Tongue (tissue), 1 donor: ENCODE measurements at regions not wholly inside any gene's neighbourhood (a gene's known extent, or its start where the extent isn't known, plus 50 kb on each side); places are given as distances from the start of the nearest gene placed in this dataset.

ENCODE experiments used
- DNase-seq: peaks from one replicate; pipeline ENCODE4 v3.0.0-alpha.2; 2015

DNA sequence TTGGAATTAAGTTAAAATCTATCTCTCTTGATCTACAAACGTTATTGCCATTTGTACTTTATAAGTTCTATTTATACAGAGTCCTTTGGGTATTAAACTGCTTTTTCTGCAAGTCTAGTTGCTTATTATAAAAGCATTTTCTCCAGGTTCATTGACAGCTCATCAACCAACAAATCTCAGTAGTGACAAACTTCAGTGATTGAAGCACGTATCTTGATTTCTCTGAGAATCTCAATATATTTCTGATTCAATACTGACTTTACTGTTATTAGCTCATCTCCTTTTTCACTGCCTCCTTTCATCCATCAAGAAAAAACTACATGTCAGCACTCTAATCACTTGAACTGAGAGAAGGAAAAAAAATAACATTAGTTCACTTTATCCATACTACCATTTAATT is 630.2 kb downstream of the ARAP2 start:
- no peak for DNase-seq

DNA sequence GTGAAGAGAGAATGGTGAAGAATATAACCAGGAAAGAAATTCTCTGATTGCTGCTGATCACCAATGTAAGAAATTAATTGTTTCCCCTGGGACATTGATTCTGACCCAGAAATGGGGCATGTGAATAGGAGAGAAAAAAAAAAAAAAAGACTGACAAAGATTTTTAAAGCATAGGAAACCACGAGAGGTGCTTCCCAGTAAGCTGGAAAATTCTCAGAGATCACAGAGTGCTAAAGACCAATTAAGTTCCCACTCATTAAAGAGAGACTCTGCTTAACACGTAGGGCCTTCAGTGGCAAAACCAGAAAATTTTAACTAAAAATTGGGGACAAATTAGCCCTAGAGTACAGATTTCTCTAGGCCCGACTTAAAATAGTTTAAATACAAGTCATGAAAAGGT is 604.4 kb downstream of the ARAP2 start:
- no peak for DNase-seq

DNA sequence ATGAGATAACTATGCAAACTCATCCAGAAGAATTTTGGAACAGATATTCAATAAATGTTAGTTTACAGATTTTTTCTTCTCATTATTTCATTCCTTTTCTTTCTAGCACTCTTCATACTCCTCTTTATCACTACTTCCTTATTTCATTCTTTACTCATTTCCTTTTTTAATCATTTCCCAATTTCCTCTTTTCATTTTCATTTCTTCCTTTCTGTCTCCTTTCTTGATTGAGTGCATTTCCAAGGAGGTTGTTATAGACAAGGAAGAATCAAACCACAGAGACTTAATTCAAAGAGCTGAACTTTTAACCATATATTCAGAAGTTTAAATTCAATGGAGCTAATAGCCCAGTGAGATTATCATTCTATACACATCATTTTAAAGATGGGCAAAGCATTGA is 600.7 kb downstream of the ARAP2 start:
- DNase-seq, result no peak

DNA sequence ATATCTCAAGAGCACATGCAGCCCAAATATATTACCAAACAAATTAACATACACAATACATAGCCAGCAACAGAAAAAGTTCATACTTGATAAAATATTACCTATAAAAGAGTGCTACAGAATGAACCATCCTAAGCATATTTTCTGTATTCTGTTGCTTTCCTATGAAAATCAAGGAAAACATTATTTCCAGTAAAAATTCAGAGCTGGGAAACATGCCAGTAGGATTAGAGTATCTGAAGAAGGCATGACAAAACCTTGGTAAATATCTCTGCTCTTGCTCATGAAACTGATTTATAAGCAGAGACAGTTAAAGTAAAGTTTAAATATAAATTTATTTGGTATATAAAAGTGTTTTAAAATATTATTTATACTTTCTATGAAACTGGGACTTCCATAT is 599.7 kb downstream of the ARAP2 start:
- DNase-seq, result peak; percentile 25

DNA sequence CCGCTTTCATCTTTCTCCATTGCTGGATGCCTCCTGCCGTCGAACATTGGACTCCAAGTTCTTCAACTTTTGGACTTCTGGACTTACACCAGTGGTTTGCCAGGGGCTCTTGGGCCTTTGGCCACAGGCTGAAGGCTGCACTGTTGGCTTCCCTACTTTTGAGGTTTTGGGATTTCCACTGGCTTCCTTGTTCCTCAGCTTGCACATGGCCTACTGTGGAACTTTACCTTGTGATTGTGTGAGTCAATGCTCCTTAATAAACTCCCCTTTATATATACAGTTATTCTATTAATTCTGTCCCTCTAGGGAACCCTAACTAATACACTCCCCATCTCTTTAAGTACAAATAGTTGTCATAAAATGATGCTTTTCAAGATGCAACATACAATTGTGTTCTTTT is 595.3 kb downstream of the ARAP2 start:
- DNase-seq, result no peak

DNA sequence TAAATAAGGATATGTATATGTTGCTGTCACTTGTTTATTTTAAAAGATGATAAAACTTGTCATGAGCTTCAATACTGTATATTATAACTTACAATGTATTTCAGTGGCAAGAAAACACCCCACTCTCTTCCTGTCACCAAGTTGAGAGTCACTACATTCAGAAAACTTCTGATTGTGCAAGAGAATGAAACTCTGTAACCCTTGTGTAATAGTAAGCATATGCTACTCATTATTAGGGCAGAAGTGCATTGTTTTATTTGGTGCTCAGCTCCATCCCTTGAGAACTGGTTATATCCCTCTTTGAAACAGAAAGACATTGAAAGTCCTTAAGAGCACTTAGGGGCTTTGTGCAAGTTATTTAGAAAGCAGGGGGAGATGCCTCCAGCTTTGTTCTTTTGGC is 594.5 kb downstream of the ARAP2 start:
- no peak for DNase-seq

DNA sequence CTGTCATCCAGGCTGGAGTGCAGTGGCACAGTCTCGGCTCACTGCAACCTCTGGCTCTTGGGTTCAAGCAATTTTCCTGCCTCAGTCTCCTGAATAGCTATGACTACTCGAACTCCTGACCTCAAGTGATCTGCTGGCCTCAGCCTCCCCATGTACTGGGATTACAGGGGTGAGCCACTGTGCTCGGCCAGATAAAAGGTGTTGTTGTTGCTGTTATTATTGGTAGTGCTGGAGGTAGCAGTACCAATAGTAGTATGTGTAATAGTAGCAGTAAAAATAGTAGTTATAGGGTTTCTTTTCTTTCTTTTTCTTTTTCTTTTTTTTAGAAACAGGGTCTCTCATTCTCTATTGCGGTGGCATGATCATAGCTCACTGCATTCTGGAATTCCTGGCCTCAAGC is 592.1 kb downstream of the ARAP2 start:
- DNase-seq, result no peak

DNA sequence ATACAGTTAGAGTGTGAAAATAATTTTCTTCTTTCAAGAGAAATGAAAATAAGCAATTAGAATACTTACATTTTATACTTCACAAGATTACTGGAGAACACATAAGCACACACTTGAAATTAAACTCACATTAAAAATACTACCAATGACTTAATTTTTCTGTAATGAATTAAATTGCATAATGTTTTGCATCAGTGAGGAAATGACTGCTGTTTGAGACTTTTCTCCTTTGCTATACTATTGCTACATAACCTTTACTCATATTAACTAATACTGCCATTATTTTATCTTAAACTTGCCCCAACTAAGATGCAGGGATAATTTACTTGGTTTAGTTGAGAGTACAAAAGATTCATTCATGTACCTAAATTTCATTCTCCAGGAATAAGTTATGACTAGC is 590.9 kb downstream of the ARAP2 start:
- DNase-seq, result no peak

DNA sequence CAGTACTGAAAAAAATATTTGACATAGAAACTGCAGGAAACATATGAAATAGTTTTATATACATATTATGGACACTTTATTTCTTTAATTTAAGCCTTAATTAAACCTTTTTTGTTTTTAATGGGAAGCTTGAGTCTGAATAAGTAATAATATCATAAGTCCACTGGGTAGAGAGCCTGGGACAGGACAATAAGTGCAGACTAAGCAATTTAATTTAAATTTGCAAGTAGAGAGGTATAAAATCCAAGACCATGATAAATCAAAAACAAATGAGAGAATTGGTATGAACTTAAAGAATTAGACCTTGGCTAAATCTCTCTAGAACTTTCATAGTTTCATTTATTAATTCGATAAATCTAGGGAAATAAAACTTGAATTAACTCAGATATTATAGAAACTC is 571.2 kb downstream of the ARAP2 start:
- DNase-seq, result no peak

DNA sequence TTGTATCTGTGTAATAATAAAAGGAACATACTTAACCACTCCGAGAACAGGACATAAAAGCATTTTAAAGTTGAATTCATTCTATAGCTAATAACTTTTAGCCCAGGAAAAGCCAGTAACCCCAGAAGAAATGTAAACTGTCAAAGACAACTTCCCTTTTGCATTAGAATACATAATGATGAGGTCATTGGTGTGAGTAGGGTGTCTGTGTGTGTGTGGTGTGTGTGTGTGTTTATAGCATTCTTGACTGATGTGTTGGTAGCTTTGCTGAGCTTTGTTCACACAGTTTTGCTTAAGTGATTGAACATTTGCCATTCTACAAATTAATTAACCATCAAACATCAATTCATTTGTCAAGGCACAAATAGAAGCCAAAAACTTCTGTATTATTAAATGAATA is 559.6 kb downstream of the ARAP2 start:
- no peak for DNase-seq

DNA sequence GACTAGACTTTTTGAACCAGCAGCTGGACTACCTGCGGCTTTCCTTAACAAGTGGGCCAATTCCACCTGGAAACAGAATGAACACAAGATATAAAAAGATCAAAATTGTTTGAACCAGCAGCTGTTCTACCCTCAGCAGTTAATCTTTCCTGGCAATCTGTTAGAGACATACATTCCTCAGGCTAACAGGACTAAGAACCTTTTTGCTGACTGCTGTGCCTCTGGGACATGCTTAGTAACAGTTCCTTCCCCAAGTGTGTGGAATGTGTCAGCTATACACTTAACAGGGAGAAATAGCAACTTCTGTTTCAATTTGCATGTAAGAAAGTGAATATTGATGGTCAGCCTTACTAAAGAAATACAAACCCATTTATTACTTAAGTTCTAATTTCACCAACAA is 554.4 kb downstream of the ARAP2 start:
- peak; percentile 18 for DNase-seq

DNA sequence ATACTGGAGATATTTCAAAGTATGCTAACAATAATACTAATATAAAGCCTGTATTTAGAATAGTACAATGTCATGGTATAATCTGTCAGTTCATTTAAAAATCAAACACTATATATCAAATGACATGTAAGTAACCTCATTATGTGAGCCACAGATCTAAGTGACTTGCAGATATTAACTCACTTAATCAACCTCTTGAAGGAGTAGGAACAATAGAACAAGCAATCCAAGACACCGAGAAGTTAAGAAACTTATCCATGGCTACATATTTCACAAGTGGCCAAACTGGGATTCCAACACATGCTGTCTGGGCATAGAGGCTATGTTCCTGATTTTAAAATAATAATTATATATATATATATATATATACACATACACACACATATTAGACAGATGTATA is 554.0 kb downstream of the ARAP2 start:
- DNase-seq, result no peak

DNA sequence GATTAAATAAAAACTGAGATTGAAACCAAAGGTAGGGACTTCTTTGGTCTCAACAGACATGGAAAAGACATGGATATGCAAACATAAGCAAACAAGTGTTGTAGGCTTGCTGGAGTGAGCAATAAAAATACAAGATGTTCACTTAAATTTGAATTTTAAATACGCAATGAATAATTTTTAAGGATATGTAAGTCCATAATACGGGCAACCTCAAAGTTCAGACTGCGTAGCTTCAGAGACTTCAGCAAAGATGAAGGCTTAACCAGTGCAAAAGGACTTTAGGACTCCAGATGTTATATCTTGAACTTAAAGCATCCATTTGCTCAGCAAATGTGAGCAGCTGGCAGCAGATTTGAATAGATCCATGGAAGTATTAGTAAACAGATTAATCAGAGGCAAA is 549.3 kb downstream of the ARAP2 start:
- no peak for DNase-seq

DNA sequence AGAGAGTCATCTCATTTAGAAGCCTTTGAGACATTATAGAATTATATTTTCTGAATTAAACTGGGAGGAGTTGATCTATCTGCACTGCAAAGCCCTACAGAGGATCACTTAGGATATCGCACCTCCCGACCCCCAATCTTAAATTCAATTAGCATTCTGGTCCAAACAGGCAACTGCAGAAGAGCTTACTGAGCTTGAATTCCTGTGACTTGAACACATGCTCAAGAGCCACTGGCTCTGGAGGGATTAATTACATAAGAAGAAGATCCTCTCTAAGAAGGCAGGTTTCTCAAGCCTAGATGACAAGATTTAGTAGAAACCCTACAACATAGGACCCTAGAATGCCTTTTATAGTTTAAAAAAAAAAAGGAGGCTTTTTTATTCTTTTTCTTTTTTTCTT is 548.9 kb downstream of the ARAP2 start:
- DNase-seq, result peak; percentile 2

DNA sequence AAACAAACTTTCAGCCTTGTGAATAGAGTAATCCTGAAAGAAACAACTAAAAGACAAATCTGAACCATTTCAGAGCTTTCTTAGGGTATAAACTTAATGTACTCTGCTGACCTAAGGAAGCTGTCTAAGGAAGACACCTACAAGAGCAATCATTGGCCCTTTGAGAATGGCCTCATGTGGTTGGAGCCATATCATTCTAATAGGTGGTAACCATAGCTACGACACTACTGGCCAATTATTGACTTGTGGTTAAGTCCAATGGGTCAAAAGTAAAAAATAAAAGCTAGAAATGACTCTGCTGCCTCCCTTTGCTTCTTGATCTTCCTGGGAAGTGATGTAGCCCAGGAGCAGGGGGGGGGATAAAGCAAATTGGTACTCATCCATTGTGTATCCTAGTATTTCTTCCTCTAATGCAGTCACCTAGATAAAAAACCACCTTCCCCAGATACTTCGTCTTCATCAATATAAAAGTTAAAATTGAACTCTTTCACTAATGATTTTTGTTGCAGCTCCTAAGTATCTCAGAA is 547.0 kb downstream of the ARAP2 start:
- DNase-seq, result no peak

DNA sequence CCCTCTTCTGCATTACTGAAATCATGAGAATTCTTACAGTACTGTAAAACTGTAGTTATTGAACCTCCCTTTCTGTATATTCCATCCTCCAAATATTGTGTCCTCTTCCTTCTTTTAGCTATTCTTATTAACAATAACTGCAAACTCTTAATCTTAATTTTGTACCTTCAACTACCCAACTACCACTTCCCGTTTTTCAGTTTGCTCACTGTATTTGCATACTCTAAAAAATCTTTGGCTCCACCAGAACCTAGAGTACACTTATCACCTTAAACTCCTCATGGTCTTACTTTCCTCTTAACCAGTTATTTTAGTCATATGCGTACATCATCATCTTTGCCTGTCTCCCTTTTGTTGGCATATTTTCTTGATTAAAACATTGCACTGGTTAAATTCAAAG is 543.7 kb downstream of the ARAP2 start:
- DNase-seq, result no peak

DNA sequence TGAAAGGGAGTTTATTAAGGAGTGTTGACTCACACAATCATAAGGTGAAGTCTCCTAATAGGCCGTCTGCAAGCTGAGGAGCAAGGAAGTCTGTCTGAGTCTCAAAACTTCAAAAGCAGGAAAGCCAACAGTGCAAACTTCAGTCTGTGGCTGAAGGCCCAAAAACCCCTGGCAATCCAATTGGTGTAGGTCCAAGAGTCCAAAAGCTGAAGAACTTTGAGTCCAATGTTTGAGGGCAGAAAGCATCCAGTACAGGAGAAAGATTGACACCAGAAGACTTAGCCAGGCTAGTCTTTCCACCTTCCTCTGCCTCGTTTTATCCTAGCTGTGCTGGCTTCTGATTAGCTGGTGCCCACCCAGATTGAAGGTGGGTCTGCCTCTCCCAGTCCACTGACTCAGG is 535.2 kb downstream of the ARAP2 start:
- no peak for DNase-seq

DNA sequence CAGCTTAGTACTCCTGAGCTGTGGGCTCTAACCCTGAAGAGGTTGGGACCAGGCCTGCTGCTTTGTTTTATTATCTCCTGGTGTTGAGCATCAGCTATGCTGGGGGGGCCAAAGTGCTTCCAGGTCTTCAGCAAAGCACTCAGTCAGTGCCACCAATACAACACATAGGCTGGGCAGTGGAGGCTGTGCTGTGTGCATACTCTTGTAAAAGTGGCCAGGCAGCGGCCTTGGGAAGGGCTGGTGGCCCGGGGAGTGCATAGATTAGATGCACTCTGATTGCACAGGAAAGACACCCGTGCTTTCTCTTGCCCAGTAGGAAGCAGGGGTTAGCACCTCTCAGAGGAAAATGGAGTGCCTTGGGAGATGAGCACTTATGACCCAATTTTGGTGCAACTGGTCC is 534.0 kb downstream of the ARAP2 start:
- no peak for DNase-seq

DNA sequence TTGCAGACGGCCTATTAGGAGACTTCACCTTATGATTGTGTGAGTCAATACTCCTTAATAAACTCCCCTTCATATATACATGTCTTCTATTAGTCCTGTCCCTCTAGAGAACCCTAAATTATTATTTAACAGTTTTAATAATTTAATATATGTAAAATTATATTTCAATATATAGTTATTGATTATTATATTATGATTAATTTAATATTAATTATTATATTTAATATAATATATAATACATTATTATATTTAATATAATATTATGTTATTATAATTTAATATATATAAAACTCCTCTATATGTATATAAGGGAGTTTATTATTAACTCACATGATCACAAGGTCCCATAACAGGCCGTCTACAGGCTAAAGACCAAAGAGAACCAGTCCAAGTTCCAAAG is 533.2 kb downstream of the ARAP2 start:
- no peak for DNase-seq

DNA sequence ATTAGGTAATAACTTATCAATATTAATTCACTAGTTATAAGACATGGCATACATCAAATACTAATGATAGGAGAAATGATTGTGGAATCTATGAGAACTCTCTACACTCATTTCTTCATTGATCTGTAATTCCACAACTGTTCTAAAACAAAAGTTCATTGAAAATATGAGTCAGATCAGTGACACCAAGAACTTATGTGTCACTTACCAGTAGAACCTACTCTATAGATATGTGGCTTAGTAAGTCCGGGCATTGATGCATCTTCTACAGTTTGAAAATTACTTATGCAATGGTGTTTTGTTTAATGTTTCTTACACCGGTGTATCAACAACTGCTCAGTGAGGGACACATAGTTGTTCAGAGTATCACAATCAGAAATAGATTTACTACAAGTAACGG is 520.3 kb downstream of the ARAP2 start:
- DNase-seq, result no peak

DNA sequence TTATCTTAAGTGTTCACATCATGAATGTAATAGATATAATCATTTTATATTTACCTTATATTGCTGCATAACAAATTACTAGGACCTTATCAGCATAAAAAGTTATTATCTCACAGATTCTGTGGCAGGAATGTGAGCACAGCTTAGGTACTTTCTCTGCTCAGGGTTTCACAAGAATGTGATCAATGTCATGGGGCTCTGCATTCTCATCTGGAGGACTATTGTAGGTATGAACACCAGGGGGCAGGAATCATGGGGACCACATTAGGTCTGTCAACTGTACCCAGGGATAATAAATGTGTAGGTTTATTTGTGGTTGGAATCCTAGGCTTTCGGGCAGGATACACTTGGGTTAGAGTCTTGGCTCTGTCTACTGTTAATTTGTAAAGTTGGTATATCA is 519.2 kb downstream of the ARAP2 start:
- DNase-seq, result no peak

DNA sequence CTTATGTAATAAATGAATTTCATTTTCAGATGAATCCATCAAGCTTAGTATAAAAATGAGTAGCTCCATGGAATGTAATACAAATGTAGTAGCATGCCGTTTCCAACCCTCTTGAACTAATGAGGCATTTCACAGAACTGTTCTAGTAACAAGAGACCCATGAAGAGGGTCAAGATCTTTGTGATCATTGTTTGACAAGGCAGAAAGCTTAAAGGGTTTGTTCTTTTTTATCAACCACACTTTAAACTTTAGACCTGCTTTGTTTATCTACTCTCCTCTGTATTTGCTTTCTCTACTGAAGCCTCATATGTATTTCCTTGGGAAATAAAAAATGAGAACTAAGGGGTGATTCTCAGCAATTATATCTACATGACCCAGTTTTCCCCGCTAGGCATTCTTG is 513.9 kb downstream of the ARAP2 start:
- DNase-seq, result no peak

DNA sequence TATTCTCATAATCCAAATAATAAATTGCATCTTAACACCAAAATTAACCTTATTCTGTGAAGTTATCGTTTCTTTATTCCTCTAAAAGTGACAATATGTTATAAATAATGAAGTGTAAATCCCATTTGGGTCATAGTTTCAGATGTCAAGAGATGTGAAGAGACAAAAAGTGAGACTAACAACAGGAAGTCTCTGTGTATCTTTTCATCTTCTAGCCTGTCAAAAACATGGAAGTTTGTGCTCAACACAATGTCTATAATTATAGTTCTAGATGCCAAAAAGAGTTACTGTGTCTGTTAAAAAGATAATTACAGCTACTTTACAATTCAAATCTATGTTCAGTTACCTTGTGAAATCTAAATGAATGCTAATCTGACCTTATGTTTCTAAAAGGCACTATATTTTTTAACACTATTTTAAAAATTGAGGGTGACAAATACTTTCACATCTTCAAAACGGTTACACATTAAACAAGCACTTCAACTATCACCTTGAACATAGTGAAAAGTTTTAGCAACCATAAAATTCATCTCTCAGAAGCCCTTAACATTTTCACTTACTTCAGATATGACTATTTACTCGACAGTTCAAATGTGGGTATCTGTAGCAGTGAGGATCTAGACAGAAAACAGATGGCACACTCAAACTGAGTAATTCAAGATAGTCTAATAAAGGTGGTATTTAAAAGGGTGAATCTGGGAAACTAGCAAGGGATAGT is 509.8 kb downstream of the ARAP2 start:
- DNase-seq, result no peak

DNA sequence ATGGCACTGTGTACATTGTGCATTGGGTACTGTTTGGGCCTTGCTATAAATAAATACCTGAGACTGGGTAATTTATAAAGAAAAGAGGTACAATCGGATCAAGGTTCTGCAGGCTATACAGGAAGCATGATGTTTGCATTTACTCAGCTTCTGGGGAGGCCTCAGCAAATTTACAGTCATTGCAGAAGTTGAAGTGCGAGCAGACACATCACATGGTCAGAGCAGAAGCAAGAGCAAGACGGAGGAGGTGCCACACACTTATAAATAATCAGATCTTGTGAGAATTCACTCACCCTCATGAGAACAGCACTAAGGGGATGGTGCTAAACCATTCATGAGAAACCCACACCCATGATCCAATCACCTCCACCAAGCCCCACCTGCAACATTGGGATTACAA is 505.0 kb downstream of the ARAP2 start:
- DNase-seq, result no peak

DNA sequence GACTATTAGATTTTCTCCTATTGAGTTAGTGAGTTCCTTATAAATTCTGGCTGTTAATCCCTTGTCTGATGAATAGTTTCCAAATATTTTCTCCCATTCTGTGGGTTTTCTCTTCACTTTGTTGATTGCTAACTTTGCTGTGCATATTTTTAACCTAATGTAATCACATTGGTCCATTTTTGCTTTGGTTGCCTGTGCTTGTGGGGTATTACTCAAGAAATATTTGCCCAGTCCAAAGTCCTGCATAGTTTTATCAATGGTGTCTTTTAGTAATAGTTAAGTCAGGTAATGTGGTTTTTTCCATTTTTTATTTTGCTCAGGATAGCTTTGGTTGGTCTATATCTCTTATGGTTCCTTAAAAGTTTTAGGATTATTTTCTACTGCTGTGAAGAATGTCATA is 490.3 kb downstream of the ARAP2 start:
- no peak for DNase-seq
